RWPE2 (cell line): ENCODE measurements at regions not wholly inside any gene's neighbourhood (a gene's known extent, or its start where the extent isn't known, plus 50 kb on each side); places are given as distances from the start of the nearest gene placed in this dataset.

Experiments used
- ATAC-seq: fragments of 200-7000 bp; cut with Tn5 transposase; 3 replicates; pipeline ENCODE4 v1.9.1; 2021; ENCODE audit warnings: low read depth
- DNase-seq: peaks from one replicate; pipeline ENCODE4 v3.0.0-alpha.2; 2020; ENCODE audit warnings: low spot score
- H3K27ac ChIP-seq: fragments of 450-650 bp; 2 replicates; pipeline ENCODE4 v1.5.1; 2017; ENCODE audit warnings: mild to moderate bottlenecking; ENCODE audit not compliant: poor library complexity, severe bottlenecking
- H3K27me3 ChIP-seq: fragments of 250-450 bp; sonication (Bioruptor Pico); 2 replicates; pipeline ENCODE4 v1.5.1; 2021; ENCODE audit warnings: mild to moderate bottlenecking, moderate library complexity; ENCODE audit not compliant: insufficient read depth, poor library complexity, severe bottlenecking
- H3K36me3 ChIP-seq: fragments of 250-450 bp; sonication (Bioruptor Pico); 2 replicates; pipeline ENCODE4 v1.5.1; 2020; ENCODE audit warnings: low read depth, mild to moderate bottlenecking, moderate library complexity
- H3K4me1 ChIP-seq: fragments of 250-450 bp; sonication (Bioruptor Pico); 2 replicates; pipeline ENCODE4 v1.5.1; 2021; ENCODE audit warnings: mild to moderate bottlenecking, moderate library complexity; ENCODE audit not compliant: insufficient read depth, poor library complexity, severe bottlenecking
- H3K4me3 ChIP-seq: fragments of 250-450 bp; sonication (Bioruptor Pico); 2 replicates; pipeline ENCODE4 v1.5.1; 2021; ENCODE audit warnings: mild to moderate bottlenecking, moderate library complexity; ENCODE audit not compliant: severe bottlenecking
- H3K9me3 ChIP-seq: fragments of 250-450 bp; sonication (Bioruptor Pico); 2 replicates; pipeline ENCODE4 v1.5.1; 2021; ENCODE audit warnings: mild to moderate bottlenecking, moderate library complexity; ENCODE audit not compliant: severe bottlenecking
- CTCF ChIP-seq: fragments of 450-650 bp; IDR thresholded peaks from one replicate; pipeline ENCODE4 v1.5.1; 2017; ENCODE audit warnings: mild to moderate bottlenecking, moderate library complexity; ENCODE audit not compliant: poor library complexity, severe bottlenecking

- no peak overlapping the region for H3K4me3 ChIP-seq
- H3K9me3 ChIP-seq, result no peaks in the 10 kb centered on the region
- TF ChIP-seq CTCF, result no peak
- no peak for DNase-seq
- ATAC-seq, result no peak
- H3K27ac ChIP-seq, result peak overlapping the region; percentile 78
- H3K27me3 ChIP-seq, result no peaks in the 10 kb centered on the region
- H3K4me1 ChIP-seq, result peaks cover 29% of the 10 kb centered on the region
- H3K36me3 ChIP-seq, result no peaks in the 10 kb centered on the region
Measured at GRCh38 chr1:221834698-221835513, 93.0 kb upstream of the DUSP10 start.

DNA sequence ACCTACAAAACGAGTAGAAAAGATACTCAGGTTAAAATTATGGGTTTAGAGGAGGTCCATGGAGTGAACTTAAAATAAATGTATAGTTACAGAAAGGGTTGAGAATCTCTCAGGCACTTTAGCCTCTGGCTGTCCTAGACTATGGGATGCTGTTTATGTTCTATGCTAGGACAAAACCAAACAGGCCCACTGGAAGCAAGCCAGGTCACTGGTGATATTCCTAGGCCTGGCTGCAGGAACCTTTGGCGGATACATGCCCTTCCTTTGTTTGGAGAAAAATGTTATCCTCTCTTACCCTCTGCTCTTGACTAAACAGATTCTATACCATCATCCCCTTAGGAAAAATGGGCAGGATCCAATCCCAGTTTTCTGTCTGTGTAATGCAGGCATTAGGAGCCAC is 90.7 kb upstream of the DUSP10 start:
- Histone ChIP-seq H3K4me1 (peaks cover 30% of the 10 kb centered on the region), H3K36me3 (no peaks in the 10 kb centered on the region), H3K27ac (peak overlapping the region; percentile 78), H3K27me3 (no peaks in the 10 kb centered on the region), H3K4me3 (no peak overlapping the region), H3K9me3 (no peaks in the 10 kb centered on the region)
- peak; percentile 78 for ATAC-seq
- DNase-seq, result peak; percentile 67
- TF ChIP-seq CTCF, result no peak

GRCh38 chr1:221832151-221832550 is 90.3 kb upstream of the DUSP10 start:
- H3K27ac ChIP-seq, result peak overlapping the region; percentile 78
- no peak overlapping the region for H3K4me3 ChIP-seq
- DNase-seq, result no peak
- peaks cover 30% of the 10 kb centered on the region for H3K4me1 ChIP-seq
- TF ChIP-seq CTCF, result no peak
- no peaks in the 10 kb centered on the region for H3K9me3 ChIP-seq
- no peaks in the 10 kb centered on the region for H3K27me3 ChIP-seq
- no peaks in the 10 kb centered on the region for H3K36me3 ChIP-seq
- no peak for ATAC-seq

DNA sequence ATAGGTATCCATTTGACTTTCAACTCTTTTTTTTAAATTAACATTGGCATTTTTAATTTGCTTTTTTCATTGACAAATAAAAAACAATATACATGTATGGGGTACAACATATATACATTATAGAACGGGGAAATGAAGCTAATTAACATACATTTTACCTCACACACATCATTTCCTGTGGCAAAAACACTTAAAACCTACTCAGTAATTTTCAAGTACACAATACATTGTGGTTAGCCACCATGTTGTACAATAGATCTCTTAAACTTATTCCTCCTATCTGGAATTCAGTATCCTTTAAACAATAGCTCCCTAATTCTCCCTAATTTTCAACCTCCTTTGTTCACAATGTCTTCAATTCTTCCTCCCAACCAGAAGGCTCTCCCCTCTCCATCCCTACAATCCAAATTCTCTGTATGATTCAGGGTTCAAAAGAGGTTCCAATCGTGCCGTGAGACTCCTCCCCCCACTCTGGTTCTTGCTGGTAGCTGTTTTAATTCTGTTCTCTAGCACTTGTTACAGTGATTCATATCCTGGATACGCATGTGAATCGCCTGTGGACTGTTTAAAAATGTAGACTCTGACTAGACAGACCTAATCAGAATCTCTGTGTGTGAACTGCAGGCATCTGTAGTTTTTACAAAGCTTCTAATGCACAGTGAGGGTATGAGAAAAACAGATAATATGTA is 87.6 kb upstream of the DUSP10 start:
- peaks cover 30% of the 10 kb centered on the region for H3K4me1 ChIP-seq
- H3K36me3 ChIP-seq, result no peaks in the 10 kb centered on the region
- TF ChIP-seq CTCF, result no peak
- no peaks in the 10 kb centered on the region for H3K9me3 ChIP-seq
- H3K27me3 ChIP-seq, result no peaks in the 10 kb centered on the region
- H3K4me3 ChIP-seq, result no peak overlapping the region
- no peak for DNase-seq
- peak overlapping the region; percentile 74 for H3K27ac ChIP-seq
- peak; percentile 85 for ATAC-seq

GRCh38 chr1:221827307-221827642 is 85.4 kb upstream of the DUSP10 start:
- TF ChIP-seq CTCF, result no peak

More at GRCh38 chr1:221827307-221827642, 85.4 kb upstream of the DUSP10 start:
- Histone ChIP-seq H3K36me3 (no peaks in the 10 kb centered on the region), H3K4me1 (peaks cover 15% of the 10 kb centered on the region), H3K9me3 (no peaks in the 10 kb centered on the region), H3K27ac (peak overlapping the region; percentile 36), H3K4me3 (no peak overlapping the region), H3K27me3 (no peaks in the 10 kb centered on the region)
- no peak for ATAC-seq
- no peak for DNase-seq
